HFF-Myc (cell line): ENCODE measurements at regions not wholly inside any gene's neighbourhood (a gene's known extent, or its start where the extent isn't known, plus 50 kb on each side); places are given as distances from the start of the nearest gene placed in this dataset.
"Not testable (repeated sequence)": the region's sequence is repeated elsewhere in the genome, so short reads cannot be mapped to it uniquely, and the experiment has no call there.

Experiments
- DNase-seq: peaks from one replicate; pipeline ENCODE4 v3.0.0-alpha.2; 2011; ENCODE audit warnings: low read depth; ENCODE audit errors: extremely low read depth
- H3K4me3 ChIP-seq: replicated peaks from 2 replicates; pipeline ENCODE4 v1.5.1; 2011; ENCODE audit warnings: low read depth, mild to moderate bottlenecking, control low read depth, low read length
- TF ChIP-seq, protein P1 (sequence below): IDR thresholded peaks from 2 replicates; pipeline ENCODE4 v1.5.1; 2012; ENCODE audit warnings: mild to moderate bottlenecking, low read depth, low read length, control low read depth; ENCODE audit errors: missing control alignments

DNA sequence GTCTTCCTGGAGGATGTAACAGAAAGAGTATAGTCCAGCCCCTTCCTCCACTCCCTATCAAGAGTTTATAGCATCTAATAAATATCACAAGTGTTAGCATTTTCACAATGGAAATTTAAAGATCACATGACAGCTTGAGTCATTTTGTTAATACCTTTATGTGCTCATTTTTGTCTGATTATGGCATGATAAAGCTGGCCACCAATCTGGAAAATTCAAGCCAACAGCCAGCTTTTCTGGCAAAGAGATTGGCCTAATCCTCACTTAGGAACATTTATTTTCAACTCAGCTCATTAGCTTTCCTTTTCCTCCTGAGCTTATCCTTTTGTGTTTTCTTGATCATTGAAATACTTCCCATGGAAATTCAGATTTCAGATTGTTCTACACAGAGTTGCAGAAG is 262.9 kb upstream of the RBMS1 start:
- no peak for DNase-seq
- no peak overlapping the region for H3K4me3 ChIP-seq
- TF ChIP-seq, protein P1, sequence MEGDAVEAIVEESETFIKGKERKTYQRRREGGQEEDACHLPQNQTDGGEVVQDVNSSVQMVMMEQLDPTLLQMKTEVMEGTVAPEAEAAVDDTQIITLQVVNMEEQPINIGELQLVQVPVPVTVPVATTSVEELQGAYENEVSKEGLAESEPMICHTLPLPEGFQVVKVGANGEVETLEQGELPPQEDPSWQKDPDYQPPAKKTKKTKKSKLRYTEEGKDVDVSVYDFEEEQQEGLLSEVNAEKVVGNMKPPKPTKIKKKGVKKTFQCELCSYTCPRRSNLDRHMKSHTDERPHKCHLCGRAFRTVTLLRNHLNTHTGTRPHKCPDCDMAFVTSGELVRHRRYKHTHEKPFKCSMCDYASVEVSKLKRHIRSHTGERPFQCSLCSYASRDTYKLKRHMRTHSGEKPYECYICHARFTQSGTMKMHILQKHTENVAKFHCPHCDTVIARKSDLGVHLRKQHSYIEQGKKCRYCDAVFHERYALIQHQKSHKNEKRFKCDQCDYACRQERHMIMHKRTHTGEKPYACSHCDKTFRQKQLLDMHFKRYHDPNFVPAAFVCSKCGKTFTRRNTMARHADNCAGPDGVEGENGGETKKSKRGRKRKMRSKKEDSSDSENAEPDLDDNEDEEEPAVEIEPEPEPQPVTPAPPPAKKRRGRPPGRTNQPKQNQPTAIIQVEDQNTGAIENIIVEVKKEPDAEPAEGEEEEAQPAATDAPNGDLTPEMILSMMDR = no peak

DNA sequence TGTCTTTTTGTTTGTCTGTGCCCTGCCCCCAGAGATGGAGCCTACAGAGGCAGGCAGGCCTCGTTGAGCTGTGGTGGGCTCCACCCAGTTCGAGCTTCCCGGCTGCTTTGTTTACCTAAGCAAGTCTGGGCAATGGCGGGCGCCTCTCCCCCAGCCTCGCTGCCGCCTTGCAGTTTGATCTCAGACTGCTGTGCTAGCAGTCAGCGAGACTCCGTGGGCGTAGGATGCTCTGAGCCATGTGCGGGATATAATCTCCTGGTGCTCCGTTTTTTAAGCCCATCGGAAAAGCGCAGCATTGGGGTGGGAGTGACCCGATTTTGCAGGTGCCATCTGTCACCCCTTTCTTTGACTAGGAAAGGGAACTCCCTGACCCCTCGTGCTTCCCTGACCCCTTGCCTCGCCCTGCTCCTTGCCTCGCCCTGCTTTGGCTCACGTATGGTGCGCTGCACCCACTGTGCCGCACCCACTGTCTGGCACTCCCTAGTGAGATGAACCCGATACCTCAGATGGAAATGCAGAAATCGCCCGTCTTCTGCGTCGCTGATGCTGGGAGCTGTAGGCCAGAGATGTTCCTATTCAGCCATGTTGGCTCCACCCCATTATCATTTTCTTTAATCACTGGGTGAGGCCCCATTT is 269.0 kb upstream of the RBMS1 start:
- not testable (repeated sequence) for DNase-seq, H3K4me3 ChIP-seq

DNA sequence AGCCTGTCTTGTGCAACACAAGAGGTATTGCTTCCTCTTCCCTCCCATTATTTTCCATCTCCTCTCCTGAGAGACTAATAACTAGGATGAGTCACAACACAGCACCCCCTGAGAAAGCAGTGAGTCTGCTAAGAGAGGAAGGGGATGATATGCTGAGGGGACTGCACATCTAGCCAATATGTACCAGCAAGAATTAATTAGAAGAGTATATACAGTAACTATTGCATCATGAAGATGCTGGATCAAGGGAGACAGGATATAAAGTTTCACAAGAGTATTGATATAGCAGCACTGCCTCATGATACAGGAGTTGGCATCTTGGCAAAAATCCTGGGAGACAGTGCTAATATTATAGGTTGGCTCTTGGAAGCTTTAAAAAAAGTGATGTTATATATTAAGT is 289.9 kb upstream of the RBMS1 start:
- TF ChIP-seq, protein P1 = no peak
- DNase-seq = no peak
- H3K4me3 ChIP-seq = no peak overlapping the region

DNA sequence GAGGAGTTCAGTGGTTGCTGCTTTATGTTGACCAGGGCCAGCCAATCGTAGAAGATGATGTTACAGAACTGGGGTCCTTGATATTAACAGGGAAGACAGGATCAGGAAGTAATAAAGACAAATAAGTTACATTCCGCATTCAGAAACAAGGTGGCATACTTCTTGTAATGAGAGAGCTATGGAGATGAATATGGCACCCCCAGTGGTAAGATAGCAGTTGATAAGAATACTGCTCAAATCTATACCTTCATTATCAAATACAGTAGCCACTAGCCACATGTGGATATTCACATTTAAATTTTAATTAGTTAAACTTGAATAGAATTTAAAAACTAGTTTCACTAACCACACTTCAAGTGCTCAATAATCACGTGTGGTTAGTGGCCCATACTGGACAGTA is 290.4 kb upstream of the RBMS1 start:
- DNase-seq = no peak
- no peak overlapping the region for H3K4me3 ChIP-seq
- TF ChIP-seq, protein P1 = no peak

DNA sequence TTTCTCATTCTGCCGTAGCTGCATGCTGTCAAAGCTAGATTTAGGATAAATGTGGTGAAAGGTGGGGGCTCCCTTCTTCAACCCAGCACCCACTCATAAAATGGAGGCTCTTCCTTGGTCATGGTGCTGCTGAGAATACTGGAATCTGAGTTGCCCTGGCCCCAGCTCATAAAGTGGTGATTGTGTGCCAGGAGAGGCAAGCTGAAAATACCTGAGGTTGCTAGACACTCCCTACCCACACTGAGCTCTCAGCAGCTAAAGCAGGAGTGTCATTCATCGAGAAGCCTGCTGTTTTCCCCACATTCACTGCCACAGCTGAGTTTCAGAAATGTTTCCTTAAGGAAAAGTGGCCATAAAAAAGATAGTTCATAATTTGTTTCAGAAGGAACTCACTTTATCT is 297.1 kb upstream of the RBMS1 start:
- DNase-seq = no peak
- TF ChIP-seq, protein P1 = no peak
- H3K4me3 ChIP-seq = no peak overlapping the region

DNA sequence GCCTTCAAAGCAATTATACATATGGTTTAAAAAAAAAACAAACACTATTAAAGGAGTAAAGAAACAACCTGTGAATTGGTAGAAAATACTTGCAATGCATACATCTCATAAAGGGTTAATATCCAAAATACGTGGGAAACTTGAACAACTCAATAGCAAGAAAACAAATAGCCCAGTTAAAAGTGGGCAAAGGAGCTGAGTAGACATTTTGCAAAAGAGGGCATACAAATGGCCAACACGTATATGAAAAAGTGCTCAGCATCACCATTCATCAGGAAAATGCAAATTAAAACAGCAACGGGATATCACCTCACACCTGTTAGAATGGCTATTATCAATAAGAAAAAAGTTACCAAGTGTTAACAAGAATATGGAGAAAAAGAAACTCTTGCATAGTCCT is 298.3 kb upstream of the RBMS1 start:
- no peak for DNase-seq
- H3K4me3 ChIP-seq = no peak overlapping the region
- TF ChIP-seq, protein P1 = no peak

DNA sequence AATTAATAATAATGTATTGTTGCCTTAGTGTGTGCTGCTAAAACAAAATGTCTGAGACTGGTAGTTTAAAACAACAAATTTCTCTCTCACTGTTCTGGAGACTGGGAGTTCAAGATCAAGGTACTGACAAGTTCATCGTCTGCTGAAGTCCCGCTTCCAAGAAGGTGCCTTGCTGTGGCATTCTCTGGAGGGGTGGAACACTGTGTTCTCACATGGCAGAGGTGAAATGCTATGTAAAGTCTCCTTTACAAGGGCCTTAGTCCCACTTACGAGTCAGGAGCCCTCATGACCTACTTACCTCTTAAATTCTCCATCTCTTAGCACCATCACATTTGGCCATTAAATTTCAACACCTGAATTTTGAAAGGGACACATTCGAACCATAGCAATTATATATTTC is 299.2 kb upstream of the RBMS1 start:
- H3K4me3 ChIP-seq = no peak overlapping the region
- no peak for DNase-seq
- TF ChIP-seq, protein P1 = no peak
